H9 (cell line): ENCODE measurements at regions not wholly inside any gene's neighbourhood (a gene's known extent, or its start where the extent isn't known, plus 50 kb on each side); places are given as distances from the start of the nearest gene placed in this dataset.

Experiments
- DNase-seq: peaks from one replicate; pipeline ENCODE4 v3.0.0-alpha.2; 2017
- H2AFZ ChIP-seq: one replicate; pipeline ENCODE4 v1.6.1; 2013; ENCODE audit warnings: mild to moderate bottlenecking, low read length, control low read depth, moderate library complexity
- H2AK5ac ChIP-seq: 2 replicates; pipeline ENCODE4 v1.6.1; 2013; ENCODE audit warnings: low read length, control low read depth, mixed read lengths; ENCODE audit not compliant: insufficient read length
- H2BK120ac ChIP-seq: one replicate; pipeline ENCODE4 v1.6.1; 2013; ENCODE audit warnings: low read depth, mild to moderate bottlenecking, low read length, control low read depth, inconsistent platforms; ENCODE audit not compliant: poor library complexity, severe bottlenecking
- H2BK12ac ChIP-seq: 2 replicates; pipeline ENCODE4 v1.6.1; 2013; ENCODE audit warnings: low read length, control low read depth, mixed read lengths, low read depth; ENCODE audit not compliant: insufficient read length
- H2BK15ac ChIP-seq: 2 replicates; pipeline ENCODE4 v1.6.1; 2013; ENCODE audit warnings: low read depth, low read length, control low read depth
- H2BK20ac ChIP-seq: one replicate; pipeline ENCODE4 v1.6.1; 2013; ENCODE audit warnings: low read depth, mild to moderate bottlenecking, low read length, control low read depth, inconsistent platforms; ENCODE audit not compliant: poor library complexity, severe bottlenecking
- H2BK5ac ChIP-seq: 2 replicates; pipeline ENCODE4 v1.6.1; 2013; ENCODE audit warnings: low read length, control low read depth, mixed read lengths; ENCODE audit not compliant: insufficient read length
- H3K14ac ChIP-seq: 2 replicates; pipeline ENCODE4 v1.6.1; 2013; ENCODE audit warnings: low read length, control low read depth; ENCODE audit not compliant: insufficient read depth
- H3K18ac ChIP-seq: 2 replicates; pipeline ENCODE4 v1.6.1; 2013; ENCODE audit warnings: low read depth, mild to moderate bottlenecking, mixed read lengths, low read length, control low read depth; ENCODE audit not compliant: insufficient read length
- H3K23ac ChIP-seq: 2 replicates; pipeline ENCODE4 v1.6.1; 2013; ENCODE audit warnings: low read length, control low read depth, mixed read lengths, low read depth; ENCODE audit not compliant: insufficient read length
- H3K23me2 ChIP-seq: 2 replicates; pipeline ENCODE4 v1.6.1; 2013; ENCODE audit warnings: low read depth, mild to moderate bottlenecking, mixed read lengths, low read length, control low read depth; ENCODE audit not compliant: insufficient read length, poor library complexity, severe bottlenecking
- H3K27ac ChIP-seq: 2 replicates; pipeline ENCODE4 v1.5.1; 2013; ENCODE audit warnings: low read length, control low read depth, mixed read lengths, low read depth; ENCODE audit not compliant: insufficient read length
- H3K27me3 ChIP-seq: 2 replicates; pipeline ENCODE4 v1.6.1; 2013; ENCODE audit warnings: low read length, control low read depth, inconsistent platforms; ENCODE audit not compliant: insufficient read depth
- H3K4ac ChIP-seq: 2 replicates; pipeline ENCODE4 v1.6.1; 2013; ENCODE audit warnings: low read depth, mild to moderate bottlenecking, control low read depth, inconsistent platforms, low read length, moderate library complexity
- H3K4me1 ChIP-seq: 2 replicates; pipeline ENCODE4 v1.6.1; 2013; ENCODE audit warnings: low read length, control low read depth, inconsistent platforms; ENCODE audit not compliant: insufficient read depth
- H3K4me2 ChIP-seq: 2 replicates; pipeline ENCODE4 v1.6.1; 2013; ENCODE audit warnings: low read length, control low read depth, mixed read lengths; ENCODE audit not compliant: insufficient read length, insufficient read depth
- H3K56ac ChIP-seq: 2 replicates; pipeline ENCODE4 v1.6.1; 2013; ENCODE audit warnings: low read depth, mild to moderate bottlenecking, mixed read lengths, low read length, control low read depth; ENCODE audit not compliant: insufficient read length
- H3K79me1 ChIP-seq: 2 replicates; pipeline ENCODE4 v1.6.1; 2013; ENCODE audit warnings: low read depth, mild to moderate bottlenecking, moderate library complexity, low read length, control low read depth, inconsistent platforms; ENCODE audit not compliant: insufficient read depth, poor library complexity, severe bottlenecking
- H3K79me2 ChIP-seq: 2 replicates; pipeline ENCODE4 v1.6.1; 2013; ENCODE audit warnings: low read length, control low read depth, inconsistent platforms; ENCODE audit not compliant: insufficient read depth
- H3K9ac ChIP-seq: 2 replicates; pipeline ENCODE4 v1.6.1; 2013; ENCODE audit warnings: low read length, control low read depth, mixed read lengths; ENCODE audit not compliant: insufficient read length; ENCODE audit errors: extremely low read depth
- H3K9me3 ChIP-seq: one replicate; pipeline ENCODE4 v1.6.1; 2013; ENCODE audit warnings: low read depth, low read length, inconsistent platforms; ENCODE audit not compliant: control insufficient read depth
- H3T11ph ChIP-seq: one replicate; pipeline ENCODE4 v1.6.1; 2013; ENCODE audit warnings: mild to moderate bottlenecking, low read length, control low read depth, inconsistent platforms
- H4K20me1 ChIP-seq: one replicate; pipeline ENCODE4 v1.6.1; 2013; ENCODE audit not compliant: control insufficient read depth, insufficient read length, insufficient read depth
- H4K5ac ChIP-seq: 2 replicates; pipeline ENCODE4 v1.6.1; 2013; ENCODE audit warnings: low read depth, mild to moderate bottlenecking, mixed read lengths, low read length, control low read depth; ENCODE audit not compliant: insufficient read length
- H4K8ac ChIP-seq: replicated peaks from 2 replicates; pipeline ENCODE4 v1.6.1; 2013; ENCODE audit warnings: low read length, control low read depth, mixed read lengths, low read depth; ENCODE audit not compliant: insufficient read length
- H4K91ac ChIP-seq: 2 replicates; pipeline ENCODE4 v1.6.1; 2013; ENCODE audit warnings: low read depth, mild to moderate bottlenecking, moderate library complexity, mixed read lengths, low read length, control low read depth; ENCODE audit not compliant: insufficient read length
- H3K27ac Mint-ChIP-seq, 3 experiments: 2 replicates in 2 of 3; 3 replicates in 1 of 3; pipeline ENCODE4 v1.8.0; 2020 to 2021; ENCODE audit warnings: mixed read lengths in 3 of 3, mild to moderate bottlenecking in 1 of 3, moderate library complexity in 1 of 3
- H3K27me3 Mint-ChIP-seq: 2 replicates; pipeline ENCODE4 v1.8.0; 2021; ENCODE audit warnings: low read depth, mild to moderate bottlenecking, moderate library complexity, mixed read lengths
- H3K36me3 Mint-ChIP-seq, 3 experiments: 2 replicates in 2 of 3; 3 replicates in 1 of 3; pipeline ENCODE4 v1.8.0; 2020 to 2021; ENCODE audit warnings: low read depth in 3 of 3, mixed read lengths in 3 of 3; ENCODE audit not compliant: insufficient read depth in 1 of 3
- H3K4me1 Mint-ChIP-seq, 2 experiments: 2 replicates each; pipeline ENCODE4 v1.8.0; 2020; ENCODE audit warnings: mixed read lengths in 2 of 2
- H3K4me3 Mint-ChIP-seq, 2 experiments: 2 replicates in 1 of 2; 3 replicates in 1 of 2; pipeline ENCODE4 v1.8.0; 2020 to 2021; ENCODE audit warnings: mild to moderate bottlenecking in 2 of 2, mixed read lengths in 2 of 2, moderate library complexity in 1 of 2
- H3K9me3 Mint-ChIP-seq, 2 experiments: 2 replicates in 1 of 2; 3 replicates in 1 of 2; pipeline ENCODE4 v1.8.0; 2020; ENCODE audit warnings: mild to moderate bottlenecking in 2 of 2, mixed read lengths in 2 of 2, moderate library complexity in 1 of 2
- WGBS: extraction: QIAGEN DNeasy Blood & Tissue Kit; methylation state at CpG from one replicate; pipeline ENCODE4 v1.1.7; 2013; ENCODE audit warnings: missing lambda C conversion rate, low lambda C conversion rate, mixed read lengths; ENCODE audit not compliant: insufficient read length; ENCODE audit errors: extremely low coverage; 5-methylcytosine and 5-hydroxymethylcytosine counted together
- TF ChIP-seq, protein P1 (sequence below): fragments of 200-600 bp; sonication (generic); conservative IDR thresholded peaks from 3 replicates; pipeline ENCODE4 v1.8.0; 2021; ENCODE audit warnings: antibody characterized with exemption, mild to moderate bottlenecking

DNA sequence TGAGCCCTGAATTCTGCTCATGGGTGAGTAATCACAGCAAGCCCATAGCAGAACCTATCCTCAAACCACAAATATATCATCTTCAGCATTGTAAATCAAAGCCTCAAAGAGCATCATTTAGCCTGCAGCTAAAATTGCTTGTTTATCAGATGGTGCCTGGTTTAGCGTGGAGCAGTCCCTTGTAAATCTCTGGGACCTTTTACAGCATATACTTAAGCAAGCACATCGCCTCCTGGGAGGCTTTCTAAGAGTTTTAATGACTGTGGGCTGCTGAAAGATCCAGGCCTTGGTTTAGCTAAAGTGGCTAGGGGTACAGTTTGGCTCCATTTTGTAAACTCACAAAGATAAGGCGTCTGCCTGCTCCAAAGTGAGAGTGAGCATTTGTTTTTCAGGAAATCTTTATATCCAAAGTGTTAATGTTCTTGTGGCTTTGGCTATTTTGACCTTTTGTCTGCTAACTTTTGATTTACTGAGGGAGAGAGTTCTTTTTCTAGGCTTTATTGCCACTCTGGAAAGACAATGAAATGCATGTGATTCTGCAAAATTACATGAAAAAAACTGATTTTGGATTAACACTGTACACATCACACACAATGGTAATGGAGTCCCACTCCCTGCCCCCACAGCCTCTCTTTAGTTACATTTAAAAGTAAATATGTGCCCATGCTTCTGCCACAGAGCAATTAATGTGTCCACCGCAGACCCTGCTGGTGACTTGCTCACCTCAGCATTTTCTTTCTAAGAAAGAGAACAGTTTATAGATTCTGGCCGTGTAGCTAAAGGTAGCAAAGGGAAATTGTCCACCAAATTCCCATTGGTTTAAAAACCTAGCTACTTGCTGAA is 194.8 kb downstream of the LNPK start:
- Histone ChIP-seq H2BK15ac (no peak overlapping the region), H3K56ac (no peak overlapping the region), H3K14ac (no peak overlapping the region), H3K4me1 (no peaks in the 10 kb centered on the region), H4K91ac (no peak overlapping the region), H2BK12ac (no peak overlapping the region), H3K9ac (no peak overlapping the region), H3K23ac (no peak overlapping the region), H3K9me3 (no peaks in the 10 kb centered on the region), H4K8ac (no peak overlapping the region), H2AFZ (no peak overlapping the region), H3K18ac (no peak overlapping the region), H3K4me2 (no peak overlapping the region), H4K20me1 (no peaks in the 10 kb centered on the region), H3K23me2 (no peaks in the 10 kb centered on the region), H2BK5ac (no peak overlapping the region), H2BK120ac (no peak overlapping the region), H3K79me2 (no peaks in the 10 kb centered on the region), H3K79me1 (no peaks in the 10 kb centered on the region), H2AK5ac (no peak overlapping the region), H3T11ph (no peak overlapping the region), H3K4ac (no peak overlapping the region), H2BK20ac (no peak overlapping the region), H3K27me3 (no peaks in the 10 kb centered on the region), H3K27ac (no peak overlapping the region), H4K5ac (no peak overlapping the region)
- TF ChIP-seq, protein P1, sequence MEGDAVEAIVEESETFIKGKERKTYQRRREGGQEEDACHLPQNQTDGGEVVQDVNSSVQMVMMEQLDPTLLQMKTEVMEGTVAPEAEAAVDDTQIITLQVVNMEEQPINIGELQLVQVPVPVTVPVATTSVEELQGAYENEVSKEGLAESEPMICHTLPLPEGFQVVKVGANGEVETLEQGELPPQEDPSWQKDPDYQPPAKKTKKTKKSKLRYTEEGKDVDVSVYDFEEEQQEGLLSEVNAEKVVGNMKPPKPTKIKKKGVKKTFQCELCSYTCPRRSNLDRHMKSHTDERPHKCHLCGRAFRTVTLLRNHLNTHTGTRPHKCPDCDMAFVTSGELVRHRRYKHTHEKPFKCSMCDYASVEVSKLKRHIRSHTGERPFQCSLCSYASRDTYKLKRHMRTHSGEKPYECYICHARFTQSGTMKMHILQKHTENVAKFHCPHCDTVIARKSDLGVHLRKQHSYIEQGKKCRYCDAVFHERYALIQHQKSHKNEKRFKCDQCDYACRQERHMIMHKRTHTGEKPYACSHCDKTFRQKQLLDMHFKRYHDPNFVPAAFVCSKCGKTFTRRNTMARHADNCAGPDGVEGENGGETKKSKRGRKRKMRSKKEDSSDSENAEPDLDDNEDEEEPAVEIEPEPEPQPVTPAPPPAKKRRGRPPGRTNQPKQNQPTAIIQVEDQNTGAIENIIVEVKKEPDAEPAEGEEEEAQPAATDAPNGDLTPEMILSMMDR, result no peak
- no peaks in the 10 kb centered on the region; the same call in 1 of the 2 replicates for H3K27me3 Mint-ChIP-seq
- H3K36me3 Mint-ChIP-seq, result no peaks in the 10 kb centered on the region
- no peak for DNase-seq
- no peak overlapping the region for H3K27ac Mint-ChIP-seq
- H3K9me3 Mint-ChIP-seq, result no peaks in the 10 kb centered on the region
- WGBS, result no CpG with 5 or more reads among the region's 5 CpGs
- H3K4me1 Mint-ChIP-seq, result peaks cover 4 to 6% of the 10 kb centered on the region in 2 experiments; a peak in 3 of 4 replicates
- H3K4me3 Mint-ChIP-seq, result no peak overlapping the region
